GM12873 (cell line): ENCODE measurements at regions not wholly inside any gene's neighbourhood (a gene's known extent, or its start where the extent isn't known, plus 50 kb on each side); places are given as distances from the start of the nearest gene placed in this dataset.

Experiments
- CTCF ChIP-seq: IDR thresholded peaks from 2 replicates; pipeline ENCODE4 v1.5.1; 2012; ENCODE audit warnings: low read depth, mild to moderate bottlenecking, moderate library complexity, low read length, control low read depth; ENCODE audit not compliant: insufficient read depth; ENCODE audit errors: missing control alignments

- TF ChIP-seq CTCF, result no peak
These were observed 105.4 kb upstream of the MPP7 start for GRCh38 chr10:28408237-28408777.

- TF ChIP-seq CTCF, result no peak
These were observed 107.7 kb upstream of the MPP7 start for GRCh38 chr10:28410420-28411135.

GRCh38 chr10:28411136-28411460, 108.2 kb upstream of the MPP7 start:
- no peak for TF ChIP-seq CTCF

GRCh38 chr10:28411648-28412047, 108.8 kb upstream of the MPP7 start:
- no peak for TF ChIP-seq CTCF

- no peak for TF ChIP-seq CTCF
These were observed 114.8 kb upstream of the WAC start for GRCh38 chr10:28418069-28418468.

- no peak for TF ChIP-seq CTCF
These were observed 107.5 kb upstream of the WAC start for GRCh38 chr10:28425422-28425821.

- TF ChIP-seq CTCF, result no peak
These were observed 106.3 kb upstream of the WAC start for GRCh38 chr10:28426392-28427159.
